ENCODE measurements at regions not wholly inside any gene's neighbourhood (a gene's known extent, or its start where the extent isn't known, plus 50 kb on each side); places are given as distances from the start of the nearest gene placed in this dataset.

- DNase-seq, result no peak
Observed at GRCh38 chr20:58109126-58109880, 119.2 kb downstream of the ANKRD60 start.

- no peak for DNase-seq
Observed at GRCh38 chr20:58107533-58107932, 120.9 kb downstream of the ANKRD60 start.

GRCh38 chr20:58106143-58106750 is 122.2 kb downstream of the ANKRD60 start:
- no peak for DNase-seq

- DNase-seq, result no peak
Observed at GRCh38 chr20:58103961-58104360, 124.5 kb downstream of the ANKRD60 start.

- DNase-seq, result no peak
Observed at GRCh38 chr20:58103517-58103904, 124.9 kb downstream of the ANKRD60 start.

GRCh38 chr20:58102744-58103516 is 125.5 kb downstream of the ANKRD60 start:
- no peak for DNase-seq

GRCh38 chr20:58102261-58102660 is 126.2 kb downstream of the ANKRD60 start:
- no peak for DNase-seq

- DNase-seq, result no peak
Observed at GRCh38 chr20:58100731-58101356, 127.6 kb downstream of the ANKRD60 start.

- DNase-seq, result no peak
Observed at GRCh38 chr20:58099956-58100730, 128.3 kb downstream of the ANKRD60 start.

- DNase-seq, result no peak
Observed at GRCh38 chr20:58099291-58099935, 129.0 kb downstream of the ANKRD60 start.

GRCh38 chr20:58098571-58098970 is 129.9 kb downstream of the ANKRD60 start:
- DNase-seq, result no peak

- DNase-seq, result no peak
Observed at GRCh38 chr20:58097943-58098342, 130.5 kb downstream of the ANKRD60 start.

- DNase-seq, result no peak
Observed at GRCh38 chr20:58097429-58097828, 131.0 kb downstream of the ANKRD60 start.

GRCh38 chr20:58096880-58097423 is 131.5 kb downstream of the ANKRD60 start:
- DNase-seq, result no peak

- no peak for DNase-seq
Observed at GRCh38 chr20:58094698-58095097, 133.8 kb downstream of the ANKRD60 start.

GRCh38 chr20:58094160-58094559 is 134.3 kb downstream of the ANKRD60 start:
- no peak for DNase-seq

GRCh38 chr20:58092871-58093270 is 135.6 kb downstream of the ANKRD60 start:
- DNase-seq, result no peak

- DNase-seq, result no peak
Observed at GRCh38 chr20:58092353-58092752, 136.1 kb downstream of the ANKRD60 start.

- no peak for DNase-seq
Observed at GRCh38 chr20:58091810-58092209, 136.6 kb downstream of the ANKRD60 start.

- no peak for DNase-seq
Observed at GRCh38 chr20:58090161-58090560, 138.3 kb downstream of the ANKRD60 start.

GRCh38 chr20:58088625-58089024 is 139.8 kb downstream of the ANKRD60 start:
- DNase-seq, result no peak

- no peak for DNase-seq
Observed at GRCh38 chr20:58088105-58088504, 140.3 kb downstream of the ANKRD60 start.

All from NCI-H2081 treated with DMSO at 0.1 percent for 48 hours (cell line).